IMR-90 (cell line): ENCODE measurements at regions not wholly inside any gene's neighbourhood (a gene's known extent, or its start where the extent isn't known, plus 50 kb on each side); places are given as distances from the start of the nearest gene placed in this dataset.

Experiments used
- ATAC-seq: fragments of 200-7000 bp; cut with Tn5 transposase; 2 replicates; pipeline ENCODE4 v1.9.1; 2020; ENCODE audit warnings: low read depth, mild to moderate bottlenecking, moderate library complexity
- BruUV-seq: library from RNA; stranded (reverse); fragments of 400-500 nt; replicated peaks from 2 replicates; lab custom pipeline; 2021; lab: Mats Ljungman, UMichigan
- CTCF ChIA-PET: fragments of 300-600 bp; formaldehyde crosslinking; extraction: SDS; loops from one replicate; lab custom pipeline; 2021; ENCODE audit warnings: antibody characterized with exemption; lab: Yijun Ruan, JAX
- POLR2A ChIA-PET: fragments of 300-600 bp; sonication (Branson Sonifier 250); formaldehyde crosslinking; loops from one replicate; lab custom pipeline; 2022; ENCODE audit warnings: antibody characterized with exemption; ENCODE audit not compliant: unreplicated experiment; lab: Charles Lee
- DNase-seq: peaks from one replicate; pipeline ENCODE4 v3.0.0; 2013
- H2AFZ ChIP-seq: replicated peaks from 2 replicates; pipeline ENCODE3; 2013; ENCODE audit warnings: low read length, mild to moderate bottlenecking; ENCODE audit not compliant: poor library complexity
- H2AK5ac ChIP-seq: 2 replicates; pipeline ENCODE4 v1.6.1; 2013; ENCODE audit warnings: low read depth, low read length, inconsistent platforms
- H2AK9ac ChIP-seq: replicated peaks from 2 replicates; pipeline ENCODE3; 2013; ENCODE audit warnings: mild to moderate bottlenecking, low read depth, low read length, moderate library complexity; ENCODE audit not compliant: poor library complexity
- H2BK120ac ChIP-seq: 2 replicates; pipeline ENCODE4 v1.6.1; 2013; ENCODE audit warnings: low read depth, low read length, inconsistent platforms
- H2BK15ac ChIP-seq: 3 replicates; pipeline ENCODE4 v1.6.1; 2013; ENCODE audit warnings: low read depth, low read length, inconsistent platforms
- H2BK20ac ChIP-seq: 2 replicates; pipeline ENCODE4 v1.6.1; 2013; ENCODE audit warnings: low read depth, mild to moderate bottlenecking, inconsistent platforms, low read length, moderate library complexity
- H2BK5ac ChIP-seq: 2 replicates; pipeline ENCODE4 v1.6.1; 2013; ENCODE audit warnings: mild to moderate bottlenecking, low read depth, low read length, inconsistent platforms; ENCODE audit not compliant: poor library complexity, severe bottlenecking
- H3K14ac ChIP-seq: replicated peaks from 2 replicates; pipeline ENCODE4 v1.6.1; 2013; ENCODE audit warnings: low read depth, low read length, inconsistent platforms
- H3K18ac ChIP-seq: 2 replicates; pipeline ENCODE4 v1.6.1; 2013; ENCODE audit warnings: low read depth, low read length, control low read depth
- H3K23ac ChIP-seq: 2 replicates; pipeline ENCODE4 v1.6.1; 2013; ENCODE audit warnings: low read depth, low read length, inconsistent platforms
- H3K27ac ChIP-seq: 2 replicates; pipeline ENCODE4 v1.5.1; 2013; ENCODE audit warnings: mild to moderate bottlenecking, control low read depth, low read length; ENCODE audit not compliant: insufficient read depth
- H3K27me3 ChIP-seq: 2 replicates; pipeline ENCODE4 v1.6.1; 2013; ENCODE audit warnings: low read length; ENCODE audit not compliant: control insufficient read depth, insufficient read depth
- H3K36me3 ChIP-seq: 2 replicates; pipeline ENCODE4 v1.6.1; 2013; ENCODE audit warnings: low read length, mixed read lengths; ENCODE audit not compliant: control insufficient read depth, insufficient read depth
- H3K4ac ChIP-seq: 2 replicates; pipeline ENCODE4 v1.6.1; 2013; ENCODE audit warnings: low read depth, low read length, inconsistent platforms
- H3K4me1 ChIP-seq: 2 replicates; pipeline ENCODE4 v1.6.1; 2013; ENCODE audit warnings: low read length, mixed read lengths; ENCODE audit not compliant: control insufficient read depth, insufficient read depth
- H3K4me2 ChIP-seq: 2 replicates; pipeline ENCODE4 v1.6.1; 2013; ENCODE audit warnings: low read depth, mild to moderate bottlenecking, control low read depth, low read length, moderate library complexity
- H3K4me3 ChIP-seq: 2 replicates; pipeline ENCODE4 v1.5.1; 2013; ENCODE audit warnings: low read depth, mild to moderate bottlenecking, control low read depth, low read length, moderate library complexity; ENCODE audit not compliant: insufficient read depth
- H3K56ac ChIP-seq: 2 replicates; pipeline ENCODE4 v1.6.1; 2013; ENCODE audit warnings: low read length, inconsistent platforms; ENCODE audit not compliant: insufficient read depth; ENCODE audit errors: extremely low read depth
- H3K79me1 ChIP-seq, 2 experiments: 2 replicates each; pipeline ENCODE4 v1.6.1; 2013; ENCODE audit warnings: low read length in 2 of 2, inconsistent platforms in 1 of 2, low read depth in 1 of 2
- H3K9ac ChIP-seq: 2 replicates; pipeline ENCODE4 v1.6.1; 2013; ENCODE audit warnings: low read depth, low read length, control low read depth
- H3K9me1 ChIP-seq: 2 replicates; pipeline ENCODE4 v1.6.1; 2013; ENCODE audit warnings: low read length, inconsistent platforms; ENCODE audit not compliant: insufficient read depth
- H3K9me3 ChIP-seq: 2 replicates; pipeline ENCODE4 v1.6.1; 2013; ENCODE audit warnings: low read length; ENCODE audit not compliant: control insufficient read depth, insufficient read depth
- H4K20me1 ChIP-seq: 2 replicates; pipeline ENCODE4 v1.6.1; 2013; ENCODE audit warnings: low read length, inconsistent platforms; ENCODE audit not compliant: insufficient read depth
- H4K5ac ChIP-seq: 2 replicates; pipeline ENCODE4 v1.6.1; 2013; ENCODE audit warnings: mild to moderate bottlenecking, low read depth, low read length, control low read depth
- H4K8ac ChIP-seq, 2 experiments: 2 replicates each; pipeline ENCODE4 v1.6.1; 2013; ENCODE audit warnings: low read depth in 2 of 2, low read length in 2 of 2, control low read depth in 1 of 2, inconsistent platforms in 1 of 2
- H4K91ac ChIP-seq: 2 replicates; pipeline ENCODE4 v1.6.1; 2013; ENCODE audit warnings: low read depth, low read length, inconsistent platforms; ENCODE audit not compliant: insufficient read depth
- BHLHE40 ChIP-seq: fragments of 150-350 bp; IDR thresholded peaks from 2 replicates; pipeline ENCODE4 v1.6.1; 2016; ENCODE audit warnings: mild to moderate bottlenecking, low read depth, low read length
- CEBPB ChIP-seq: IDR thresholded peaks from 2 replicates; pipeline ENCODE4 v1.6.1; 2012; ENCODE audit warnings: low read depth, low read length, improper control_type of control experiment
- CHD1 ChIP-seq: IDR thresholded peaks from 2 replicates; pipeline ENCODE4 v1.6.1; 2012; ENCODE audit warnings: low read depth, low read length, improper control_type of control experiment
- CTCF ChIP-seq: conservative IDR thresholded peaks from 2 replicates; pipeline ENCODE4 v1.5.1; 2012; ENCODE audit warnings: mild to moderate bottlenecking, low read depth, low read length, improper control_type of control experiment
- ELK1 ChIP-seq: fragments of 150-350 bp; IDR thresholded peaks from 2 replicates; pipeline ENCODE4 v1.6.1; 2016; ENCODE audit warnings: low read depth, mild to moderate bottlenecking, low read length, moderate library complexity, borderline replicate concordance
- FOS ChIP-seq: fragments of 150-350 bp; IDR thresholded peaks from 2 replicates; pipeline ENCODE4 v1.6.1; 2016; ENCODE audit warnings: low read depth, low read length
- MAFK ChIP-seq: IDR thresholded peaks from 2 replicates; pipeline ENCODE4 v1.6.1; 2012; ENCODE audit warnings: low read depth, low read length, improper control_type of control experiment
- MAZ ChIP-seq: IDR thresholded peaks from 2 replicates; pipeline ENCODE4 v1.6.1; 2012; ENCODE audit warnings: low read depth, mild to moderate bottlenecking, low read length, improper control_type of control experiment, moderate library complexity, borderline replicate concordance
- MXI1 ChIP-seq: IDR thresholded peaks from 2 replicates; pipeline ENCODE4 v1.6.1; 2012; ENCODE audit warnings: low read depth, mild to moderate bottlenecking, low read length, moderate library complexity, borderline replicate concordance
- NFE2L2 ChIP-seq: fragments of 150-350 bp; IDR thresholded peaks from 2 replicates; pipeline ENCODE4 v1.6.1; 2016; ENCODE audit warnings: low read depth, mild to moderate bottlenecking, low read length
- POLR2A ChIP-seq: IDR thresholded peaks from 2 replicates; pipeline ENCODE4 v1.6.1; 2012; ENCODE audit warnings: mild to moderate bottlenecking, low read depth, low read length
- RAD21 ChIP-seq: IDR thresholded peaks from 2 replicates; pipeline ENCODE4 v1.6.1; 2012; ENCODE audit warnings: low read length, improper control_type of control experiment
- RCOR1 ChIP-seq: IDR thresholded peaks from 2 replicates; pipeline ENCODE4 v1.6.1; 2012; ENCODE audit warnings: mild to moderate bottlenecking, low read length, improper control_type of control experiment; ENCODE audit not compliant: insufficient replicate concordance
- RFX5 ChIP-seq: IDR thresholded peaks from 2 replicates; pipeline ENCODE4 v1.8.0; 2012; ENCODE audit warnings: low read depth, mild to moderate bottlenecking, low read length, moderate library complexity
- SMC3 ChIP-seq: fragments of 150-350 bp; IDR thresholded peaks from 2 replicates; pipeline ENCODE4 v1.6.1; 2016; ENCODE audit warnings: low read depth, mild to moderate bottlenecking, antibody characterized with exemption, low read length, moderate library complexity
- USF2 ChIP-seq: fragments of 150-350 bp; IDR thresholded peaks from 2 replicates; pipeline ENCODE4 v1.6.1; 2017; ENCODE audit warnings: mild to moderate bottlenecking, antibody characterized with exemption, low read length, low read depth
- WGBS, 2 experiments: methylation state at CpG; one replicate each; pipeline versions ENCODE4 v1.1.5 to v1.1.7; 2013; ENCODE audit warnings: missing lambda C conversion rate in 2 of 2; ENCODE audit not compliant: insufficient read length in 1 of 2; ENCODE audit errors: extremely low coverage in 2 of 2; 5-methylcytosine and 5-hydroxymethylcytosine counted together
- dilution Hi-C: fragments of 300-500 bp; cut with HindIII; formaldehyde crosslinking; loops from one replicate; pipeline ENCODE4 v1.14.3; 2018; ENCODE audit warnings: low sequenced_read_pairs; ENCODE audit not compliant: unreplicated experiment
- in situ Hi-C: fragments of 300-500 bp; cut with MboI; formaldehyde crosslinking; loops from 3 replicates; pipeline ENCODE4 v1.14.3; 2019; ENCODE audit warnings: low sequenced_read_pairs, inconsistent platforms, mixed read lengths
- intact Hi-C: fragments of 100-400 bp; cut with micrococcal nuclease; formaldehyde crosslinking; loops from 2 replicates; pipeline ENCODE4 v1.10.0; 2022

- no peaks in the 10 kb centered on the region for H3K9me1 ChIP-seq
- no peaks in the 10 kb centered on the region for H3K9me3 ChIP-seq
- BruUV-seq: no TSS peak
- dilution Hi-C loops (no loop called here), intact Hi-C loops (no loop called here), in situ Hi-C loops (no loop called here)
- no peak overlapping the region for H3K4me3 ChIP-seq
- no peaks in the 10 kb centered on the region for H3K36me3 ChIP-seq
- no peak overlapping the region for H3K23ac ChIP-seq
- no peak overlapping the region for H4K5ac ChIP-seq
- H3K27me3 ChIP-seq: peaks cover 53% of the 10 kb centered on the region
- H3K4me1 ChIP-seq: no peaks in the 10 kb centered on the region
- no peak for TF ChIP-seq RFX5
- TF ChIP-seq CTCF: no peak
- no peak for TF ChIP-seq POLR2A
- no peak for TF ChIP-seq MAZ
- no peak for TF ChIP-seq RAD21
- no peak for TF ChIP-seq FOS
- TF ChIP-seq NFE2L2: no peak
- TF ChIP-seq RCOR1: no peak
- no peak for TF ChIP-seq USF2
- TF ChIP-seq CEBPB: no peak
- TF ChIP-seq BHLHE40: no peak
- TF ChIP-seq MAFK: no peak
- TF ChIP-seq ELK1: no peak
- TF ChIP-seq MXI1: no peak
- TF ChIP-seq CHD1: no peak
- no peak for TF ChIP-seq SMC3
- no peak overlapping the region for H3K18ac ChIP-seq
- no peak overlapping the region for H3K56ac ChIP-seq
- no peak overlapping the region for H2AFZ ChIP-seq
- DNase-seq (no peak), ATAC-seq (no peak)
- CTCF ChIA-PET: no interaction called here
- H4K91ac ChIP-seq: no peak overlapping the region
- POLR2A ChIA-PET: no interaction called here
- no peaks in the 10 kb centered on the region for H3K79me1 ChIP-seq
- no peak overlapping the region for H3K27ac ChIP-seq
- H2BK120ac ChIP-seq: no peak overlapping the region
- H2BK20ac ChIP-seq: no peak overlapping the region
- no peak overlapping the region for H2BK5ac ChIP-seq
- H2AK9ac ChIP-seq: no peak overlapping the region
- H3K9ac ChIP-seq: no peak overlapping the region
- no peaks in the 10 kb centered on the region for H4K20me1 ChIP-seq
- no peak overlapping the region for H3K4ac ChIP-seq
- no peak overlapping the region for H2BK15ac ChIP-seq
- H4K8ac ChIP-seq: no peak overlapping the region
- no peak overlapping the region for H2AK5ac ChIP-seq
- no CpG with 5 or more reads among the region's 6 CpGs for WGBS, 2 experiments
- H3K14ac ChIP-seq: no peak overlapping the region
- no peak overlapping the region for H3K4me2 ChIP-seq
Observed at GRCh38 chr5:141800617-141801016, 77.6 kb downstream of the PCDH1 start.
